Fibroblast of skin of abdomen (primary cell): ENCODE measurements at regions not wholly inside any gene's neighbourhood (a gene's known extent, or its start where the extent isn't known, plus 50 kb on each side); places are given as distances from the start of the nearest gene placed in this dataset.
"Not testable (repeated sequence)": the region's sequence is repeated elsewhere in the genome, so short reads cannot be mapped to it uniquely, and the experiment has no call there.

ENCODE experiments used
- DNase-seq: peaks from one replicate; pipeline ENCODE4 v3.0.0-alpha.2; 2013

- DNase-seq, result no peak
Observed at GRCh38 chr5:9786380-9787360, 156.5 kb upstream of the TAS2R1 start.

GRCh38 chr5:9785751-9786150, 155.6 kb upstream of the TAS2R1 start:
- no peak for DNase-seq

- no peak for DNase-seq
Observed at GRCh38 chr5:9784231-9784630, 154.1 kb upstream of the TAS2R1 start.

- peak; percentile 69 for DNase-seq
Observed at GRCh38 chr5:9782826-9783560, 152.8 kb upstream of the TAS2R1 start.

DNA sequence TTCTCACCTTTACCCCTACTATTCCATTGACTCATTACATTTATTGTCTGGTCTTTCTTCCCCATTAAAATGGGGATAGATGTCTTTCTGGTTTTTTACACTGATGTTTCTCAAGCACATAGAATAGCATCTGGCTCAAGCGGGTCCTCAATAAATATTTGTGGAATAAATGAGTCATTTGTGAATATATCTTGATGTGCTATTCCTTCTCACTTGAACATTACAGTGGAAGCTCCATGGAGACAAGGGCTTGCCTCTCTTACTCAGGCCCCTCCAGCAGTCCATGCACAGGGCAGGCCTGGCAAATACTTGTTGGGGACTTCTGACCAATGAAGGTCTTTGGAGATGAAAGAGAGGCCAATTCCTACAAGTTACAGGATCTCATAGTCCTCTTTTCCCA, 151.7 kb upstream of the TAS2R1 start:
- DNase-seq, result peak; percentile 42

DNA sequence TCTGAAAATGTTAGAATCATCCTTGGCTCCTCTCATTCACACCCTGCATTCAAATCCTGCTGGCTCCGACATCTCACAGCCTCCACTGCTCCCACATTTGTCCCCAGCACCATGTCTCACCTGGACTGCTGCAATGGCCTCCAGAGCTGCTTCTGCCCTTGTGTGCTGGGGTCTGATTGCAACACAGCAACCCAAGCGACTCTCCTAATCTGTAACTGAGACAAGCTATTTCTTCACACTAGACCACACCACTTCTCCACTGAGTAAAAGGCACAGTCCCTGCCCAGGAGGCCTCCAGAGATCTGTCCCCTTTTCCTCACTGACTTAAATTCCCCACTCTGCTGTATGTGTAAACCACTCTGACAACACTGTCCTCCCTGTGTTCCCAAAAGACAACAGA, 151.1 kb upstream of the TAS2R1 start:
- DNase-seq, result no peak

DNA sequence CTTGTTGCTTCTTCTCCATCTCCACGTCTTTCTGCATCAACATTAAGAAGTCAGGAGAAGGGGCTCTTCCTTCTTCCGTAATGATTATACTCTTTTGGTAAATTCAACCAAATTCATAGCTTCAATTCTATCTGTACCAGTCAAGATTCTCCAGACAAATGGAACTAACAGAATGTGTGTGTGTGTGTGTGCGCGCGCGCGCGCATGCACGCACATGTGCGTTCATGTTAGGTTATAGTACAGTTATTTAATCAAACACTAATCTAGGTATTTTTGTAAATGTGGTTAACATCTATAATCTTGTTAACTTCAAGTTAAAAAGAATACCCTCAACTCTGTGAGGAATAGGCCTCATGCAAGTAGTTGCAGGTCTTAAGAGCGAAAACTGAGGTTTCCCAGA, 150.3 kb upstream of the TAS2R1 start:
- DNase-seq, result no peak

DNA sequence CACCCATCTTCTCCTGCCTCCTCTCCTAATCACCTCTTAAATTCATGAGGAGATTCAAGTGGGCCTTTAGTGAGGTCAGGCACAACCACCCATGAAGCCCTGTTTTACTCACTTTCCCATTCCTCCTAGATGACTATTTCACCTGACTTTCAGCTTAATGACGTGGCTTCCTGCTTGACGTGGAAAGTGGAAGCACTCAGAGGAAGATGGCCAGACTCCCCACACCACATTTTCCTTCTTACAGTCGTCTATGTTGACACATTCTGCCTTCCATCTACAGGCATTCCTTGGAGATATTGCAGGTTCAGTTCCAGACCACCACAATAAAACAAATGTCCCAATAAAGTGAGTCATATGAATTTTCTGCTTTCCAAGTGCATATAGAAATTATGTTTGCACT, 146.4 kb upstream of the TAS2R1 start:
- DNase-seq, result peak; percentile 78

DNA sequence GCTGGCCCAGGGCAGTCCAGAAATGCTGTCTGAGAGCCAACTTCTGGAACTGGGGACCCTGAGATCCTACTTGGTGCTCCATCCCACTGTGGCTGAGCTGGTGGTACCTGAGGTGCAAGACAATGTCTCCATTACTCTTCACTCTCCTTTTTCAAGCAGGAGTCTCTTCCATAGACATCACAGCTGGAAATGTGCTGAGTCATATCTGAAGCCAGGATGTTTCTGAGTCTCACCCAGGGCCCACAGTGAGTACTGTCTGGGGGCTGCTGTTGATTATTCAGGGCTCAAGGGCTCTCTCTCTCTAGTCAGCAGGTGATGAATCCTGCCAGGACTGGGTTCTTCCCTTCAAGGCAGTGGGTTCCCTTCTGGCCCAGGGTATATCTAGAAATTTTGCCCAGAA, 145.2 kb upstream of the TAS2R1 start:
- DNase-seq, result peak; percentile 75

DNA sequence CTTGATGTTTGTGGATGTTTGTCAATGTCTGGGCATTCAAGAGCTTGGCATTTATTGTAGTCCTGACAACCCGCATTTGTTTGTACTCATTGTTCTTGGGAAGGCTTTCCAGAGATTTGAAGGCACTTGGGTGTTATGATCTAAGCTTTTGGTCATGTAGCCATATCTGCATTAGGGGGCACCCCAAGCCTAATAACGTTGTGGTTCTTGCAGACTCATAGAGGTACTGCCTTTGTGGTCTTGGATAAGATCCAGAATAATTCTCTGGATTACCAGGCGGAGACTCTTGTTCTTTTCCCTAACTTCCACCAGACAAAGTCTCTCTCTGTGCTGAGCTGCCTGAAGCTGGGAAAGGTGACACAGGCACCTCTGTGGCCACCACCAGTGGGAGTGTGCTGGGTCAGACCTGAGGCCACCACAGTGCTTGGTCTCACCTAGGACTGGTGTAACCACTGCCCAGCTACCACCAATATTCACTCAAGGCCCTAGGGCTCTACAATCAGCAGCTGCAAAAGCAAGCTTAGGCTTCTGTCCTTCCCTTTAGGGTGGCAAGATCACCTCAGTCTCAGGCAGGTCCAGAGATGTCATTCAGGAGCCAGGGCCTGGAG, 144.4 kb upstream of the TAS2R1 start:
- DNase-seq, result peak; percentile 87

- no peak for DNase-seq
Observed at GRCh38 chr5:9771079-9771478, 140.9 kb upstream of the TAS2R1 start.

DNA sequence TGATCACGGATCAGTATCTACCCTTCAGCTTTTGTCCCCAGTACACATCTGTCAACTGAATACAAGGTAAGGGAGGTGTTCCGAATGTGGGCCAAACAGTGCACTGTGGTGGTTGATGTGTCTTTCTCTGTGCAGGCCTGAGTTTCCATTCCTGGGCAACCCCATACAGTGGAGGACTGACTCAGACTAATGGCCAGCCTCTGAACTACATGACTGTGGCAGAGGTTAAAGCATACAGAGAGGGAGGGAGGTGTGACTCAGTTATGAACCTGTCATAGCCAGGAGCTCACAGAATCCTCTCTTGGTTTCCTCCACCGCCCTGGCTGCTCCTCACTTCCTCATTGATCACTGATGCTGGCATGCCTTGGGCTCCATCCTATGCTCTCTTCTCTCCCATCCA, 136.4 kb upstream of the TAS2R1 start:
- DNase-seq, result peak; percentile 25

GRCh38 chr5:9765419-9766140, 135.4 kb upstream of the TAS2R1 start:
- DNase-seq, result peak; percentile 83

DNA sequence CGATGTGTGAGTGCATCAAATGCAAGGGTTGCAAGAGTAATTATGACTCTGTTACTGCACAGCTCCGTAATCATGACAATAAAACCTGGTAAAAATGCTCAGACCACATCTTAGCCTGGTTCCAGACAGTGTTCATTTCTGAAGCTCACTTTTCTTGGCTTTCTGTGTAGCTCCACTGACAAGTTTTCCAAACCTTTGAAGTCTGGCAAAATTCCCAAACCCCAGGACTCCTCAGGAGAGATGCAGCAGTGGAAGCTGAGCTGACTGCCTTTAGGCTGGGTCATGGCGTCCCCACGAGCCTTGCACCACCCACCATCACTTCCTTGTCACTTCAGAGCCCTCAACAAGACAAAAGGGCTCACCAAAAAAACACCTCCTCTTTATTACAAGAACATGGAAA, 131.6 kb upstream of the TAS2R1 start:
- DNase-seq, result peak; percentile 32

- DNase-seq, result not testable (repeated sequence)
Observed at GRCh38 chr5:9752670-9753069, 122.5 kb upstream of the TAS2R1 start.

- no peak for DNase-seq
Observed at GRCh38 chr5:9743507-9743906, 113.4 kb upstream of the TAS2R1 start.

DNA sequence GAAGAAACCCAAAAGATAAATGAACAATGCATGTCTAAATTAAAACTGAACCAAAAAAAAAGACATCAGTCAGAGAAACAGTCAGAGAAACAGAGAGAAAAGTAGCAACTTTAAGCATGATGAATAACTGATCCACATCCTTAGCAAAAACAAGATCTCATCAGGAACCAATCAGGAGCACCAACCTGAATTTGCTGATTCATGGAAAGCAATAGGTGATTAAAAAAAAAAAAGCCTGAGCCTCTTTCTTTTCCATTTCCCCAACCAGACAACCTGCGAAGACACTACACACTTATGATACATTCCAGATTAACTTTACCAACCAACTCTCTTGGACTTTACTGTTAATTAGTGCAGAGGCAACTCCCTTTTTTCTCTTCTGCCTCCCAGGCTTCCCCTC, 112.7 kb upstream of the TAS2R1 start:
- DNase-seq, result no peak

DNA sequence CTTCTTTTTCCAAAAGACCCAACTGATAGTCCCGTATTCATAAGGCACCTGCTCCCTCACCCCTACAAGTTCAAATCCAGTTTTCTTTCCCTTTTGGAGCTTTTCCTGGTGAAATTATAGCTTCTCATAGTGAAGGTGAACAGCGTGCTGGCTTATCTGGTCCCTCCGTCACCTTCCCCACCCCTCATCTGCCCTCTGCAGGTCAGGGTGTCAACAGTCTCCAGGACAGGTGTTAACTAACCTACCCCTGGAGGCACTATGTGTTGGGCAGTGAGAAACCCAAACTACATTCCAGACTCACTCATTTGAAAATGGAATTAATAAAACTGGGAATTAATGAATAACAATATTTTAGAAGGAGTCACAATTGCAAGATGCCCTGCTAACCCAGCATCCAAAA, 109.0 kb upstream of the TAS2R1 start:
- no peak for DNase-seq

- DNase-seq, result no peak
Observed at GRCh38 chr5:9737265-9737664, 107.1 kb upstream of the TAS2R1 start.

- peak; percentile 21 for DNase-seq
Observed at GRCh38 chr5:9733486-9733885, 103.3 kb upstream of the TAS2R1 start.

DNA sequence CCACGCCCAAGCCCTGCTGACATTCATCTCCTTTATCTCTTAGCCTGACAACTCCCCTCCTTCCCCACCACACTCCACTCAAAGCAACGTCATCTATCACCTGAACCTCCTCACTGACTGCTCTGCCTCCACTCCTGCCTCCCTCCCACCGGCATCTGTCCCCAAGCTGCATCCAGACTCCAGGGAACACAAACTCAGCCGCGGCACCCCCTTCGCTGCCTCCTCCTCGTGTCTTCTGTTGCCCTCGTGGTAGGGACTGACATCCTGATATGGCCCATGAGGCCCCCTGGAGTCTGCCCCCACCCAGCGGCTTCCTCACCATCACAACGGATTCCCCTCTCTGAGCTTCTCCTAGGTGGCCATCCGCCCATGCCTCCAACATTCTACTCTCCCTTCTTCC, 101.0 kb upstream of the TAS2R1 start:
- no peak for DNase-seq

DNA sequence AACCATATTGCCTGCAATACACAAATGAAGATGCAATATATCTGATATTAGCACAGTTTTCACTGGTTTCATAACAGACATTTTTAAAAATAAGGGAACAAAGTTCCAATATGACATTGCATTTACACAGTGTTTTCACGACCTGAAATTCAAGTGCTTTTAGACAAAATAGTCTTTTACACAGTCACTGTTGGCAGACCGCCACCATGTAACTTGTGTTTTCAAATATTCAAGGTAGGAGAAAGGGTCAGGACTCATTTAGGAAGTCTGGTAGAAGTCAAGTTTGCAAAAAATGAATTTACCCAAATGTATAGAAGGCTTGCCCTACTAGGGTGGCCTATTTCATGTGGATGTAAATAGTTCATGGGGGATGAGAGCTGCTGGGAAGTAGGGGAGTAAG, 98.1 kb upstream of the TAS2R1 start:
- DNase-seq, result no peak

- DNase-seq, result no peak
Observed at GRCh38 chr5:9726931-9727330, 96.8 kb upstream of the TAS2R1 start.
